GM13977 (cell line): ENCODE measurements at regions not wholly inside any gene's neighbourhood (a gene's known extent, or its start where the extent isn't known, plus 50 kb on each side); places are given as distances from the start of the nearest gene placed in this dataset.

Experiments used
- DNase-seq: peaks from one replicate; pipeline ENCODE4 v3.0.0; 2012; ENCODE audit warnings: low spot score
- CTCF ChIP-seq: IDR thresholded peaks from 2 replicates; pipeline ENCODE4 v1.5.1; 2012; ENCODE audit warnings: mild to moderate bottlenecking, control low read depth; ENCODE audit not compliant: insufficient read depth; ENCODE audit errors: extremely low read depth, missing control alignments
- in situ Hi-C: fragments of 300-500 bp; cut with MboI; formaldehyde crosslinking; loops from one replicate; pipeline ENCODE4 v1.12.0; 2022; ENCODE audit warnings: low sequenced_read_pairs, low pct_unique_long_range_greater_than_20kb, mixed read lengths, inconsistent platforms; ENCODE audit not compliant: unreplicated experiment

GRCh38 chr4:38516190-38516589, 147.8 kb upstream of the KLF3 start:
- TF ChIP-seq CTCF: no peak
- DNase-seq: no peak
- in situ Hi-C loops: no loop called here

- in situ Hi-C loops: no loop called here
- TF ChIP-seq CTCF: no peak
- no peak for DNase-seq
These were observed 144.3 kb upstream of the KLF3 start for GRCh38 chr4:38519666-38520065.

- TF ChIP-seq CTCF: no peak
- in situ Hi-C loops: no loop called here
- no peak for DNase-seq
These were observed 140.9 kb upstream of the KLF3 start for GRCh38 chr4:38523054-38523453.

- peak; percentile 75 for DNase-seq
- in situ Hi-C loops: no loop called here
- TF ChIP-seq CTCF: no peak
These were observed 140.2 kb upstream of the KLF3 start for GRCh38 chr4:38523524-38524448.

- in situ Hi-C loops: no loop called here
These were observed 137.6 kb upstream of the KLF3 start for GRCh38 chr4:38526412-38526811.

More at GRCh38 chr4:38526412-38526811, 137.6 kb upstream of the KLF3 start:
- no peak for DNase-seq
- no peak for TF ChIP-seq CTCF
